Stimulated activated CD8-positive, alpha-beta memory T cell treated with anti-CD3 and anti-CD28 coated beads, Interleukin-12 subunit alpha, Interleukin-12 subunit beta, amount 100 ng/mL, for 24 hours (primary cell): ENCODE measurements at regions not wholly inside any gene's neighbourhood (a gene's known extent, or its start where the extent isn't known, plus 50 kb on each side); places are given as distances from the start of the nearest gene placed in this dataset.
"Not testable (repeated sequence)": the region's sequence is repeated elsewhere in the genome, so short reads cannot be mapped to it uniquely, and the experiment has no call there.

Experiments used
- DNase-seq: peaks from one replicate; pipeline ENCODE4 v3.0.0-alpha.2; 2020; ENCODE audit errors: extremely low read depth

DNA sequence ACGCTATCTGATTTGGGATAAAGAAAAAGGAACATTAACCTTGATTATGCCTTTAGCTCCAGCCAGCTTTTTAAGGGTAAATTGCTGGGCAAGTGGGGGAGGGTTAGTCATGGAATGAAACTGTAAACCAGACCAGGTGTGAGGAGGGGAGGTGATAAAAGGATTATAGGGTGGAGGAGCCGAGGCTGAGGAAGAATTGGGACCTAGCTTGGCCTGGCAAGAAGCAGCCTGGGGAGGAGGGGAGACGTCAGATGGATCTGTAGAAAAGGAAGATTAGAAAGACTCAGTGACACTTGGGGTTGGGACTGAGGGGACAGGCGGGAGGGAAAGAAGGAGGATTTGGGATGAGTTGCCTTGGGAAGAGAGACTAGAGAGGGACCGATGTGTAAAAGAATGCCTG, 590.8 kb upstream of the MDGA2 start:
- DNase-seq, result not testable (repeated sequence)

- DNase-seq, result no peak
These were observed 586.0 kb upstream of the MDGA2 start for GRCh38 chr14:48261436-48261835.

DNA sequence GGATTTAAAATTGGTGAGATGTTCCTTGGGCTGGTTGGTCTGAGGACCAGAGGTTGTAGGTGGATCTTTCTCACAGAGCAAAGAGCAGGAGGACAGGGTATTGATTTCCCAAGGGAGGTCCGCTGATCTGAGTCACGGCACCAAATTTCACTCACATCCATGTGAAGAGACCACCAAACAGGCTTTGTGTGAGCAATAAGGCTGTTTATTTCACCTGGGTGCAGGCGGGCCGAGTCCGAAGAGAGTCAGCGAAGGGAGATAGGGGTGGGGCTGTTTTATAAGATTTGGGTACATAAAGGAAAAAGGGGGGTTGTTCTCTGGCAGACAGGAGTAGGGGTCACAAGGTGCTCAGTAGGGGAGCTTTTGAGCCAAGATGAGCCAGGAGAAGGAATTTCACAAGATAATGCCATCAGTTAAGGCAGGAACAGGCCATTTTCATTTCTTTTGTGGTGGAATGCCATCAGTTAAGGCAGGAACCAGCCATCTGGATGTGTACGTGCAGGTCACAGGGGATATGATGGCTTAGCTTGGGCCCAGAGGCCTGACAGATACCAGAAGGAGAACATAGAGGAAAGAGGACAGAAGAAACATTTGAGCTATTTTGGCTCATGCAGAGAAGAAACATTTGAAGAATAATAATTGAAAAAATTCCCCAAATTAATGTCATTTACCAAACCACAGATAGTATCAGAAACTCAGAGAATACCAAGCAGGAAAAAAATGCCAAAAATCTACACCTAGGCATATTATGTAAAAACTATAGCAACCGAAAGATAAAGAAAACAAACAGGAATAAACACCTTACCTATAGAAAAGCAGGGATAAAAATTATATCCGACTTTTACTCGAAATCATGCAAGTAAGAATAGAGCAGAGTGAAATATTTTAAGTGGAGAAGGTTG, 585.2 kb upstream of the MDGA2 start:
- DNase-seq, result not testable (repeated sequence)

GRCh38 chr14:48259876-48260275, 584.5 kb upstream of the MDGA2 start:
- DNase-seq, result not testable (repeated sequence)

- not testable (repeated sequence) for DNase-seq
These were observed 583.8 kb upstream of the MDGA2 start for GRCh38 chr14:48259232-48259631.

DNA sequence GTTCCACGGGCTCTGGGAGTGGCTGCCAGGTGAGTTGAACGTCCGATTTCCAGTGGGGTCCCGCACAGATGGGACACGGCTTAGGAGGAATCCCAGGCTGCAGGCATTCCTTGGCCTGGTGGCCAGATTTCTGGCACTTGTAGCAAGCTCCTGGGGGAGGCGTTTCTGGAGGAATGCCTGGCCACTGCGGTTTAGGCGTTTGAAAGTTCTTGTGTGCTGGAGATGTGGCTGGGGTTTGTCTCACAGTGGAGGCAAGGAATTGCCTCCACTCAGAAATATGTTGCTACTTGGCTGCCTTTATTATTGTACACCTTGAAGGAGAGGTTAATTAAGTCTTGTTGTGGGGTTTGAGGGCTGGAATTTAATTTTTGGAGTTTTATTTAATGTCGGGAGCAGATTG, 583.3 kb upstream of the MDGA2 start:
- DNase-seq, result not testable (repeated sequence)

GRCh38 chr14:48253020-48253419, 577.6 kb upstream of the MDGA2 start:
- DNase-seq, result no peak

GRCh38 chr14:48251290-48251689, 575.9 kb upstream of the MDGA2 start:
- DNase-seq, result no peak

GRCh38 chr14:48250575-48250974, 575.2 kb upstream of the MDGA2 start:
- no peak for DNase-seq

GRCh38 chr14:48247977-48248376, 572.6 kb upstream of the MDGA2 start:
- DNase-seq, result no peak

DNA sequence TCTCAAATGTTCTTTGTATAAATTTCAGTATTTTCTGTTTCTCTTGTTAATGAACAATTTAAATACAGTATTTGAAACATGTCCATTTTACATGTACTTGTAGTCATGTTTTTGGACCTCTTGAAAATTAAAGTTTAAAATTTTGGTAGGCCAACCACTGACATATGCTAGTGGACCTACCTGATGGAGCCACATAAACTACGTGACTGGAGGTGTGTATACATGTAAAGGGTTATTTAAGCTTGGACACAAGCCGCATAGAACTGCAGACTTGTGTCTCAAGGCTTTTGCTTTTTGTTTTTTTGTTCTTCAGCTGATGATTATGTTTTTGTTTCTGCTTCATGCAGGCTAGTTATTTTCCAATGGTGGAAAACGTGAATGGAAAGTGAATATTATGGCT, 568.5 kb upstream of the MDGA2 start:
- no peak for DNase-seq

DNA sequence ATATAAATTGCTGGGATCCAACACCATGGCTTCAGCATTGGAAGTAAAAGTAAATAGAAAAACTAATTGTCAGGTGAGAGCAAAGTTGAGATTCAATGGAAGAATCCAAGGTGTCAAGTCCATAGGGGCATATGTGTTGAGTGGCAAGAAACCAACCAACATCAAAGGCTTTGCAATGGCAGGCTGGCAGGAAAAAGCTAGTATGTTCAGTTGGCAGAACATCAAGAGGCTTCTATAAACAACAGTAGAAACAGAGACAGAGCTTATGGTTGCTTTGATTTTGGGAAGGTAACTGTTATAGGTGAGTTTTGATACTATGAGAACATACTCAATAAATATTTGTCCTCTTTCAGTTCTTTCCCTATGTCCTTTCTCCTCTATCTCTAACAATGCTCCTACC, 553.7 kb upstream of the MDGA2 start:
- DNase-seq, result no peak

- DNase-seq, result no peak
These were observed 518.5 kb upstream of the MDGA2 start for GRCh38 chr14:48193893-48194292.

DNA sequence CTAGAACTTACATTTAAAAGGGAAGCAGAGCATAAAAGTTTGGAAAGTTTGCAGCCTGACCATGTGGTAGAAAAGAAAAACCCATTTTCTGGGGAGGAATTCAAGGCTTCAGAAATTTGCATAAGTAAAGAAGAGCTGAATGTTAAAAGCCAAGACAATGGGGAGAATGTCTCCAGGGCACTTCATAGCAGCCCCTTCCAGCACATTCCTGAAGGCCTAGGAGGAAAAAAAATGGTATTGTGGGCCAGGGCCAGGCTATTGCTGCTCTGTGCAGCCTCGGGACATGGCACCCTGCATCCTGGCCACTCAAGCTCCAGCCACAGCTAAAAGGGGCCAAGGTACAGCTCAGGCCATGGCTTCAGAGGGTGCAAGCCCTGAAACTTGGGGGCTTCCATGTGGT, 474.2 kb upstream of the MDGA2 start:
- not testable (repeated sequence) for DNase-seq

- no peak for DNase-seq
These were observed 465.4 kb upstream of the MDGA2 start for GRCh38 chr14:48140804-48141203.

GRCh38 chr14:48129472-48129871, 454.1 kb upstream of the MDGA2 start:
- DNase-seq, result no peak

DNA sequence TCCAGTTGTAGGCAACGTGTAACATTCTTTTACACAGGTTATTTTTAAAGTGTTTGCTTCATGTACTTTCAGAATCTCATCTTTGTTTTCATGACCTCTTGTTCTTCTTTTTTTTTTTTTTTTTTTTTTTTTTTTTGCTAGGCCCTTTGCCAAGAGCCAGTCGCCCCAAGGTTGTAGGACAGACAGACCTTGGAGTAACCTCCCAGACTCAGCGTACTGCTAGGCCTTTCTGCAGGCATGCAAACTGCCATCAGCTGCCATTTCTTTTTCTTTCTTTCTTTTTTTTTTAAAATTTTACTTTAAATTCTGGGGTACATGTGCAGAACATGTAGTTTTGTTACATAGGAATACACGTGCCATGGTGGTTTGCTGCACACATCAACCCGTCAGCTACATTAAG, 452.3 kb upstream of the MDGA2 start:
- DNase-seq, result no peak

GRCh38 chr14:48125654-48126053, 450.2 kb upstream of the MDGA2 start:
- DNase-seq, result no peak

- DNase-seq, result no peak
These were observed 438.3 kb upstream of the MDGA2 start for GRCh38 chr14:48113713-48114112.

DNA sequence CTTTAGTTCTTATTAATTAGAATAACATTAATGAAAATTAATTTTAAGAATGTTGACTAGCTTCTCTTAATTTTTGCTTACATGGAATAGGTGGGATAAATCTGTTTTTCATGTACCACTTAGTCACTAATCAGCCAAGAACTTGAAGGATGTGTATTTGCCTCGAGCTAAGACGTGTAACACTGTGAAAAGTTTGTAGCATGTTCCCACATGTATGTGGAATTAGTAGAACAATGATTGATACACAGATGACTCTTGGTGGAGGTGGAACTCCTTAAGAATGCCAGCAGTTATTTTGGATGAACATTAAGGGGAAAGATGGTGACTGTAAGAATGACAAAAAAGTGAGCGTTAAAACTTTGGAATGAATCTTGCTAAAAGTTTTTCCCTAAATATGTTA, 435.7 kb upstream of the MDGA2 start:
- DNase-seq, result no peak

DNA sequence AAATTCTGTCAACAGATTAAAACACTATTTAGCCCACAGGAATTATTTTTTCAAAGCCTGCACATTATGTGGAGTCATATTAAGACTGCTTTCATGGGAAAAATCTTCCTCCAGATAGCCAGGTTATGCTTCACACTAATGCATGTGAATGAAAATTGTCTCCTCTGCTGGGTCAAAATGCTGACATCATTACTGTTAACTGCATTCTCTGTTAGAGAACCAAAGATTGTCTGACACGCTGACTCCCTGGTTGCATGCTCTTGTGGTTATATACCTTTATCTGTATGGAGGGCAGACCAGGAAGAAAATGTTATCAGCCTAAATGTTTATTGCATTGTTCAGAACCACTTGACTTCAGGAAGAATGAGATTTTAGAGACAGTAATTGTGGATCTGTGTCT, 432.2 kb upstream of the MDGA2 start:
- no peak for DNase-seq

DNA sequence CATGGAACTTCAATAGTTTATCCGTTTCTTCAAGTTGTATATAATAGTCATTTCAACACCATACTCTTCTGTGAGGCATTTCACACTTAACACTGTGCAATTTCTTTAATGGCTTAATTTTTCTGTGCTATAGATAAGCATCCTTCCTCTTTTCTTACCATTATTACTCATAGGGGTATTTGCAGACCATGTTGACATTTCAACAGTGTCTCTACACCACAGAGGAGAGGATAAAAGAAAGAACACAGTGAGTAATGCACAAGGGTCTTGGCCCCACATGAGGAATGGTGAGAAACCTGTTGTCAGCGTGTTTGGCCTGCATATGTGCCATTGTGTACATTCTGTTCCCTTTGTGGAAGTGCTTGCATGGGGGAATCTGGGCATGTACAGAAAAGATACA, 421.5 kb upstream of the MDGA2 start:
- no peak for DNase-seq

GRCh38 chr14:48086516-48086915, 411.1 kb upstream of the MDGA2 start:
- no peak for DNase-seq

DNA sequence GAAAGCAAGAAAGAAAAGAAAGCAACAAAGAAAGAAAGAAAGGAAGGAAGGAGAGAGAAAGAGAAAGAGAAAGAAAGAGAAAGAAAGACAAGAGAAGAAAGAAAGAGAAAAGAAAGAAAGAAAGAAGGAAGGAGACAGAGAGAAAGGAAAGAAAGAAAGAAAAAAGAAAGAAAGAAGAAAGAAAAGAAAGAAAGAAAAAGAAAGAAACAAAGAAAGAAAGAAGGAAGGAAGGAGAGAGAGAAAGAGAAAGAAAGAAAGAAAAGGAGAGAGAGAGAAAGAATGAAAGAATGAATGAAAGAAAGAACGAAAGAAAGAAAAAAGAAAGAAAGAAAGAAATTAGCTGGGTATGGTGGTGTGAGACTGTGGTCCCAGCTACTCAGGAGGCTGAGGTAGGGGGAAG, 400.1 kb upstream of the MDGA2 start:
- no peak for DNase-seq
